ENCODE measurements at regions not wholly inside any gene's neighbourhood (a gene's known extent, or its start where the extent isn't known, plus 50 kb on each side); places are given as distances from the start of the nearest gene placed in this dataset.
A peak's percentile ranks its signal among the peaks of the same experiment; 100 is the strongest.
"Not testable (repeated sequence)": the region's sequence is repeated elsewhere in the genome, so short reads cannot be mapped to it uniquely, and the experiment has no call there.

- no peak for DNase-seq (ENCODE audit: low read depth, low spot score)
These were observed 128.9 kb downstream of the TMEM200A start for GRCh38 chr6:130494729-130495128.

GRCh38 chr6:130500693-130501092 is 134.9 kb downstream of the TMEM200A start:
- DNase-seq (ENCODE audit: low read depth, low spot score): peak; percentile 65

GRCh38 chr6:130503146-130503545 is 137.3 kb downstream of the TMEM200A start:
- DNase-seq (ENCODE audit: low read depth, low spot score): no peak

- no peak for DNase-seq (ENCODE audit: low read depth, low spot score)
These were observed 140.2 kb downstream of the TMEM200A start for GRCh38 chr6:130505808-130506598.

- not testable (repeated sequence) for DNase-seq (ENCODE audit: low read depth, low spot score)
These were observed 141.3 kb downstream of the TMEM200A start for GRCh38 chr6:130507005-130507665.

- DNase-seq (ENCODE audit: low read depth, low spot score): no peak
These were observed 141.8 kb downstream of the TMEM200A start for GRCh38 chr6:130507666-130508028.

GRCh38 chr6:130513770-130514169 is 148.0 kb downstream of the TMEM200A start:
- DNase-seq (ENCODE audit: low read depth, low spot score): no peak

- DNase-seq (ENCODE audit: low read depth, low spot score): no peak
These were observed 148.9 kb downstream of the TMEM200A start for GRCh38 chr6:130514712-130515111.

- no peak for DNase-seq (ENCODE audit: low read depth, low spot score)
These were observed 149.5 kb downstream of the TMEM200A start for GRCh38 chr6:130515306-130515705.

GRCh38 chr6:130516604-130517003 is 150.8 kb downstream of the TMEM200A start:
- DNase-seq (ENCODE audit: low read depth, low spot score): no peak

- no peak for DNase-seq (ENCODE audit: low read depth, low spot score)
These were observed 151.7 kb downstream of the TMEM200A start for GRCh38 chr6:130517444-130517931.

- DNase-seq (ENCODE audit: low read depth, low spot score): no peak
These were observed 152.8 kb downstream of the TMEM200A start for GRCh38 chr6:130518588-130518987.

GRCh38 chr6:130520221-130520620 is 154.4 kb downstream of the TMEM200A start:
- DNase-seq (ENCODE audit: low read depth, low spot score): no peak

GRCh38 chr6:130520801-130521200 is 155.0 kb downstream of the TMEM200A start:
- DNase-seq (ENCODE audit: low read depth, low spot score): no peak

GRCh38 chr6:130524552-130524951 is 158.7 kb downstream of the TMEM200A start:
- no peak for DNase-seq (ENCODE audit: low read depth, low spot score)

GRCh38 chr6:130525408-130525807 is 159.6 kb downstream of the TMEM200A start:
- no peak for DNase-seq (ENCODE audit: low read depth, low spot score)

GRCh38 chr6:130526466-130526865 is 160.6 kb downstream of the TMEM200A start:
- DNase-seq (ENCODE audit: low read depth, low spot score): no peak

GRCh38 chr6:130527173-130527572 is 161.4 kb downstream of the TMEM200A start:
- no peak for DNase-seq (ENCODE audit: low read depth, low spot score)

- no peak for DNase-seq (ENCODE audit: low read depth, low spot score)
These were observed 163.8 kb downstream of the TMEM200A start for GRCh38 chr6:130529569-130530149.

- no peak for DNase-seq (ENCODE audit: low read depth, low spot score)
These were observed 168.8 kb downstream of the TMEM200A start for GRCh38 chr6:130534627-130535026.

- DNase-seq (ENCODE audit: low read depth, low spot score): no peak
These were observed 169.4 kb downstream of the TMEM200A start for GRCh38 chr6:130535242-130535641.

- no peak for DNase-seq (ENCODE audit: low read depth, low spot score)
These were observed 171.6 kb downstream of the TMEM200A start for GRCh38 chr6:130537447-130537846.

GRCh38 chr6:130547723-130548122 is 181.9 kb downstream of the TMEM200A start:
- DNase-seq (ENCODE audit: low read depth, low spot score): no peak

Measured in smooth muscle cell of the brain vasculature (primary cell).